GM23338 (cell line): ENCODE measurements at regions not wholly inside any gene's neighbourhood (a gene's known extent, or its start where the extent isn't known, plus 50 kb on each side); places are given as distances from the start of the nearest gene placed in this dataset.

Experiments
- ATAC-seq: fragments of 200-7000 bp; cut with Tn5 transposase; 3 replicates; pipeline ENCODE4 v1.9.1; 2020
- DNase-seq: peaks from one replicate; pipeline ENCODE4 v3.0.0-alpha.2; 2015; ENCODE audit warnings: low spot score
- H2AFZ ChIP-seq: fragments of 200-600 bp; sonication (generic); 2 replicates; pipeline ENCODE4 v1.8.0; 2016; ENCODE audit warnings: antibody characterized with exemption, mild to moderate bottlenecking, moderate library complexity
- H3F3A ChIP-seq: fragments of 200-600 bp; sonication (generic); replicated peaks from 2 replicates; pipeline ENCODE4 v1.8.0; 2017; ENCODE audit warnings: antibody characterized with exemption, mixed run types, low read depth
- H3K27ac ChIP-seq: fragments of 200-600 bp; sonication (generic); 2 replicates; pipeline ENCODE4 v1.6.1; 2016; ENCODE audit warnings: low read depth
- H3K27me3 ChIP-seq: fragments of 200-600 bp; sonication (generic); 2 replicates; pipeline ENCODE4 v1.8.0; 2016; ENCODE audit warnings: mild to moderate bottlenecking, mixed run types, moderate library complexity; ENCODE audit not compliant: insufficient read depth
- H3K36me3 ChIP-seq: fragments of 200-600 bp; sonication (generic); 2 replicates; pipeline ENCODE4 v1.8.0; 2016; ENCODE audit warnings: mild to moderate bottlenecking; ENCODE audit not compliant: insufficient read depth
- H3K4me1 ChIP-seq: fragments of 200-600 bp; sonication (generic); 2 replicates; pipeline ENCODE4 v1.8.0; 2016; ENCODE audit warnings: mild to moderate bottlenecking, moderate library complexity; ENCODE audit not compliant: insufficient read depth
- H3K4me2 ChIP-seq: fragments of 200-600 bp; sonication (generic); 2 replicates; pipeline ENCODE4 v1.7.1; 2017; ENCODE audit warnings: mixed run types
- H3K4me3 ChIP-seq: fragments of 200-600 bp; sonication (generic); 2 replicates; pipeline ENCODE4 v1.6.1; 2016; ENCODE audit warnings: mixed run types
- H3K79me2 ChIP-seq: fragments of 200-600 bp; sonication (generic); replicated peaks from 2 replicates; pipeline ENCODE4 v1.8.0; 2017; ENCODE audit warnings: mild to moderate bottlenecking; ENCODE audit not compliant: insufficient read depth
- H3K9me2 ChIP-seq: fragments of 200-600 bp; sonication (generic); 2 replicates; pipeline ENCODE4 v1.8.0; 2017; ENCODE audit not compliant: insufficient read depth
- H4K20me1 ChIP-seq: fragments of 200-600 bp; sonication (generic); replicated peaks from 2 replicates; pipeline ENCODE4 v1.8.0; 2017; ENCODE audit warnings: mild to moderate bottlenecking; ENCODE audit not compliant: insufficient read depth
- H3K27ac Mint-ChIP-seq: 2 replicates; pipeline ENCODE4 v1.8.0; 2020; ENCODE audit warnings: inconsistent platforms, mild to moderate bottlenecking, moderate library complexity, mixed read lengths
- H3K27me3 Mint-ChIP-seq: 3 replicates; pipeline ENCODE4 v1.8.0; 2022; ENCODE audit warnings: low read depth, mild to moderate bottlenecking, moderate library complexity, mixed read lengths, inconsistent platforms; ENCODE audit not compliant: insufficient read depth, poor library complexity
- H3K36me3 Mint-ChIP-seq: 3 replicates; pipeline ENCODE4 v1.8.0; 2021; ENCODE audit warnings: low read depth, mild to moderate bottlenecking, inconsistent platforms, moderate library complexity, mixed read lengths
- H3K4me1 Mint-ChIP-seq: 3 replicates; pipeline ENCODE4 v1.8.0; 2020; ENCODE audit warnings: mild to moderate bottlenecking, inconsistent platforms, mixed read lengths
- H3K4me3 Mint-ChIP-seq: 3 replicates; pipeline ENCODE4 v1.8.0; 2021; ENCODE audit warnings: moderate library complexity, mild to moderate bottlenecking, inconsistent platforms, mixed read lengths
- H3K9me3 Mint-ChIP-seq: 3 replicates; pipeline ENCODE4 v1.8.0; 2020; ENCODE audit warnings: moderate library complexity, mild to moderate bottlenecking, inconsistent platforms, mixed read lengths
- CTCF ChIP-seq, 2 experiments: fragments of 200-600 bp in 1 of 2; sonication (generic) in 1 of 2; conservative IDR thresholded peaks; 2 replicates each; pipeline versions ENCODE4 v1.5.1 to v1.6.1; 2016 to 2017; ENCODE audit warnings: antibody characterized with exemption in 2 of 2, low read depth in 2 of 2, mild to moderate bottlenecking in 2 of 2, moderate library complexity in 1 of 2
- ETS1 ChIP-seq: IDR thresholded peaks from 2 replicates; pipeline ENCODE4 v1.6.1; 2016; ENCODE audit warnings: antibody characterized with exemption
- EZH2 ChIP-seq: fragments of 200-600 bp; sonication (generic); IDR thresholded peaks from one replicate; pipeline ENCODE4 v1.8.0; 2017; ENCODE audit warnings: antibody characterized with exemption, mild to moderate bottlenecking, low read depth; ENCODE audit not compliant: unreplicated experiment
- EZH2phosphoT487 ChIP-seq: fragments of 200-600 bp; sonication (generic); IDR thresholded peaks from one replicate; pipeline ENCODE4 v1.8.1; 2018; ENCODE audit warnings: antibody characterized with exemption; ENCODE audit not compliant: unreplicated experiment
- JUNB ChIP-seq: IDR thresholded peaks from one replicate; pipeline ENCODE4 v1.6.1; 2016; ENCODE audit warnings: antibody characterized with exemption; ENCODE audit not compliant: unreplicated experiment
- NANOG ChIP-seq: IDR thresholded peaks from 2 replicates; pipeline ENCODE4 v1.6.1; 2016; ENCODE audit warnings: antibody characterized with exemption, borderline replicate concordance
- POLR2AphosphoS5 ChIP-seq: IDR thresholded peaks from 2 replicates; pipeline ENCODE4 v1.6.1; 2016; ENCODE audit warnings: antibody characterized with exemption, low read depth
- REST ChIP-seq: IDR thresholded peaks from one replicate; pipeline ENCODE4 v1.6.1; 2018; ENCODE audit warnings: antibody characterized with exemption; ENCODE audit not compliant: unreplicated experiment
- ZNF114 ChIP-seq: fragments of 250-450 bp; sonication (Bioruptor Pico); IDR thresholded peaks from 2 replicates; pipeline ENCODE4 v1.5.0; 2020; ENCODE audit warnings: mild to moderate bottlenecking, moderate library complexity
- ZNF331 ChIP-seq: fragments of 250-450 bp; sonication (Bioruptor Pico); IDR thresholded peaks from 2 replicates; pipeline ENCODE4 v1.5.0; 2020; ENCODE audit warnings: low read depth, mild to moderate bottlenecking, moderate library complexity

GRCh38 chr18:28814365-28814764, 637.4 kb upstream of the CDH2 start:
- Histone ChIP-seq H3F3A (no peaks in the 10 kb centered on the region), H3K27me3 (no peaks in the 10 kb centered on the region), H3K9me2 (peaks cover 3% of the 10 kb centered on the region; the same call in 1 of the 2 replicates), H4K20me1 (no peaks in the 10 kb centered on the region), H3K4me2 (no peak overlapping the region), H3K79me2 (no peaks in the 10 kb centered on the region), H3K36me3 (no peaks in the 10 kb centered on the region), H2AFZ (no peak overlapping the region), H3K27ac (no peak overlapping the region), H3K4me3 (no peak overlapping the region), H3K4me1 (no peaks in the 10 kb centered on the region)
- Mint-ChIP-seq H3K27me3 (no peaks in the 10 kb centered on the region), H3K27ac (no peak overlapping the region), H3K4me3 (no peak overlapping the region), H3K9me3 (no peaks in the 10 kb centered on the region), H3K4me1 (no peaks in the 10 kb centered on the region), H3K36me3 (no peaks in the 10 kb centered on the region)
- no peak for TF ChIP-seq ZNF114 (CRISPR knock-in tag)
- no peak for TF ChIP-seq CTCF (conservative IDR thresholded peaks at IDR 0.05; ENCODE audit: low read depth in 2 of 2)
- no peak for TF ChIP-seq JUNB
- no peak for TF ChIP-seq EZH2phosphoT487
- TF ChIP-seq ZNF331 (CRISPR knock-in tag) = no peak
- no peak for TF ChIP-seq NANOG
- ATAC-seq (no peak), DNase-seq (no peak)

GRCh38 chr18:28808373-28808772, 631.4 kb upstream of the CDH2 start:
- Mint-ChIP-seq H3K36me3 (peaks cover 7% of the 10 kb centered on the region; the same call in 2 of the 3 replicates), H3K4me3 (no peak overlapping the region), H3K27ac (no peak overlapping the region), H3K4me1 (no peaks in the 10 kb centered on the region), H3K27me3 (no peaks in the 10 kb centered on the region), H3K9me3 (0 out of 3 replicates have a peak, but pooled peaks cover 4% of the 10 kb centered on the region)
- Histone ChIP-seq H3K4me1 (no peaks in the 10 kb centered on the region), H3K79me2 (no peaks in the 10 kb centered on the region), H3K27ac (no peak overlapping the region), H3F3A (no peaks in the 10 kb centered on the region), H3K4me3 (no peak overlapping the region), H3K27me3 (no peaks in the 10 kb centered on the region), H3K36me3 (no peaks in the 10 kb centered on the region), H2AFZ (no peak overlapping the region), H3K9me2 (peaks cover 6% of the 10 kb centered on the region; the same call in 1 of the 2 replicates), H3K4me2 (no peak overlapping the region), H4K20me1 (no peaks in the 10 kb centered on the region)
- no peak for DNase-seq
- no peak for ATAC-seq
- TF ChIP-seq EZH2 = no peak
- TF ChIP-seq REST = no peak
- no peak for TF ChIP-seq POLR2AphosphoS5
- TF ChIP-seq ETS1 = no peak
- TF ChIP-seq ZNF331 (CRISPR knock-in tag) = no peak
- TF ChIP-seq JUNB = no peak
- no peak for TF ChIP-seq ZNF114 (CRISPR knock-in tag)
- no peak for TF ChIP-seq CTCF (conservative IDR thresholded peaks at IDR 0.05; ENCODE audit: low read depth in 2 of 2)
